ENCODE measurements at regions not wholly inside any gene's neighbourhood (a gene's known extent, or its start where the extent isn't known, plus 50 kb on each side); places are given as distances from the start of the nearest gene placed in this dataset.
A peak's percentile ranks its signal among the peaks of the same experiment; 100 is the strongest.

DNA sequence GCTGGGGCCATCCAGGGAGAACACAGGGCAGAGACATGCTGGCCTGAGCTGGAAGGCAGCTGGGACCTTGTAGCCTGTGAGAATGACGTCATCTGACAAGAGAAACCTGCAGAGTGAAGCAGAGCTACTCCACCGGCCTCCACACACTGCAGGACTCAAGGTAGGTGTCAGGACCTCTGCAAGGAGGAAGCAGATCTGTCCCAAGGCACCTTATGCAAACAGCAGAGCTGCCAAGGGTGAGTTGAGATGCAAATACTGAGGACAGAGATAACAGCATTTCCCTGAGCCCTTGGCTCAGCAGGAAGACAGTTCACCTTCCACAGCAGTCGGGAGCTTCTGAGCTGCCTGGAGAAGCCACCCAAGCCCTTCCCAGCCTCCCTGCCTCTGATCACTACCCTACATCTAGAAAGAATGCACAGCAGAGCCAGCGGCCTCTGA lies 51.9 kb upstream of the IGSF9B start:
- Histone ChIP-seq H3K9me3 (no peaks in the 10 kb centered on the region), H3K4me3 (no peak overlapping the region), H3K27ac (no peak overlapping the region), H3K27me3 (no peaks in the 10 kb centered on the region), H3K36me3 (no peaks in the 10 kb centered on the region), H3K4me1 (peaks cover 0 to 10% (median 1%) of the 10 kb centered on the region in 4 donors)
- TF ChIP-seq, protein P1, sequence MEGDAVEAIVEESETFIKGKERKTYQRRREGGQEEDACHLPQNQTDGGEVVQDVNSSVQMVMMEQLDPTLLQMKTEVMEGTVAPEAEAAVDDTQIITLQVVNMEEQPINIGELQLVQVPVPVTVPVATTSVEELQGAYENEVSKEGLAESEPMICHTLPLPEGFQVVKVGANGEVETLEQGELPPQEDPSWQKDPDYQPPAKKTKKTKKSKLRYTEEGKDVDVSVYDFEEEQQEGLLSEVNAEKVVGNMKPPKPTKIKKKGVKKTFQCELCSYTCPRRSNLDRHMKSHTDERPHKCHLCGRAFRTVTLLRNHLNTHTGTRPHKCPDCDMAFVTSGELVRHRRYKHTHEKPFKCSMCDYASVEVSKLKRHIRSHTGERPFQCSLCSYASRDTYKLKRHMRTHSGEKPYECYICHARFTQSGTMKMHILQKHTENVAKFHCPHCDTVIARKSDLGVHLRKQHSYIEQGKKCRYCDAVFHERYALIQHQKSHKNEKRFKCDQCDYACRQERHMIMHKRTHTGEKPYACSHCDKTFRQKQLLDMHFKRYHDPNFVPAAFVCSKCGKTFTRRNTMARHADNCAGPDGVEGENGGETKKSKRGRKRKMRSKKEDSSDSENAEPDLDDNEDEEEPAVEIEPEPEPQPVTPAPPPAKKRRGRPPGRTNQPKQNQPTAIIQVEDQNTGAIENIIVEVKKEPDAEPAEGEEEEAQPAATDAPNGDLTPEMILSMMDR (IDR thresholded peaks at IDR 0.05) = no peak
- TF ChIP-seq POLR2AphosphoS5 (IDR thresholded peaks at IDR 0.05) (no peak), POLR2A (IDR thresholded peaks at IDR 0.05) (no peak), EP300 (IDR thresholded peaks at IDR 0.05; ENCODE audit: low read depth) (no peak)
- WGBS, 2 donors (ENCODE audit: low coverage in 1 of 2) = 41% methylated on average over 4 of the region's 4 CpGs; no CpG with 5 or more reads in 1 of the 2 donors
- in situ Hi-C loops (cut with MboI; ENCODE audit: low pct_ligation_motif_present in 1 of 4, low pct_unique_long_range_greater_than_20kb in 1 of 4, low sequenced_read_pairs in 3 of 4) (no loop called here), intact Hi-C loops (cut with DNase I; ENCODE audit: low total_unique reads) (loop anchor here (5.0 kb wide), 1 partner anchor 419 kb away; no protein-coding TSS in a partner anchor)
- no peak for DNase-seq

- DNase-seq = no peak
- H3K36me3 ChIP-seq = no peaks in the 10 kb centered on the region
- no peaks in the 10 kb centered on the region for H3K9me3 ChIP-seq
- no peaks in the 10 kb centered on the region for H3K27me3 ChIP-seq
- no peak overlapping the region for H3K4me3 ChIP-seq
- H3K4me1 ChIP-seq = no peaks in the 10 kb centered on the region
- in situ Hi-C loops (cut with MboI; ENCODE audit: low pct_ligation_motif_present in 1 of 4, low pct_unique_long_range_greater_than_20kb in 1 of 4, low sequenced_read_pairs in 3 of 4) = no loop called here
- TF ChIP-seq, protein P1 (IDR thresholded peaks at IDR 0.05) = no peak
- no peak for TF ChIP-seq POLR2A (IDR thresholded peaks at IDR 0.05)
- TF ChIP-seq EP300 (IDR thresholded peaks at IDR 0.05; ENCODE audit: low read depth) = no peak
- TF ChIP-seq POLR2AphosphoS5 (IDR thresholded peaks at IDR 0.05) = no peak
- intact Hi-C loops (cut with DNase I; ENCODE audit: low total_unique reads) = no loop called here
- 95 to 100% methylated on average over 3 to 4 of the region's 4 CpGs for WGBS, 2 donors (ENCODE audit: low coverage in 1 of 2)
- H3K27ac ChIP-seq = no peak overlapping the region
These were observed 55.4 kb upstream of the JAM3 start for GRCh38 chr11:134013518-134013917.

- Histone ChIP-seq H3K27me3 (no peaks in the 10 kb centered on the region), H3K4me1 (no peaks in the 10 kb centered on the region), H3K36me3 (no peaks in the 10 kb centered on the region), H3K4me3 (no peak overlapping the region), H3K27ac (no peak overlapping the region), H3K9me3 (no peaks in the 10 kb centered on the region)
- intact Hi-C loops (cut with DNase I; ENCODE audit: low total_unique reads) = no loop called here
- WGBS, 2 donors (ENCODE audit: low coverage in 1 of 2) = 40 to 64% methylated on average over 2 to 5 of the region's 5 CpGs
- in situ Hi-C loops (cut with MboI; ENCODE audit: low pct_ligation_motif_present in 1 of 4, low pct_unique_long_range_greater_than_20kb in 1 of 4, low sequenced_read_pairs in 3 of 4) = no loop called here
- TF ChIP-seq POLR2A (IDR thresholded peaks at IDR 0.05) (no peak), POLR2AphosphoS5 (IDR thresholded peaks at IDR 0.05) (no peak), EP300 (IDR thresholded peaks at IDR 0.05; ENCODE audit: low read depth) (no peak)
- TF ChIP-seq, protein P1 (IDR thresholded peaks at IDR 0.05) = peak in 3 of 5 experiments; percentile 18 to 19 (median 19)
- no peak for DNase-seq
These were observed 54.4 kb upstream of the JAM3 start for GRCh38 chr11:134014511-134014910.

DNA sequence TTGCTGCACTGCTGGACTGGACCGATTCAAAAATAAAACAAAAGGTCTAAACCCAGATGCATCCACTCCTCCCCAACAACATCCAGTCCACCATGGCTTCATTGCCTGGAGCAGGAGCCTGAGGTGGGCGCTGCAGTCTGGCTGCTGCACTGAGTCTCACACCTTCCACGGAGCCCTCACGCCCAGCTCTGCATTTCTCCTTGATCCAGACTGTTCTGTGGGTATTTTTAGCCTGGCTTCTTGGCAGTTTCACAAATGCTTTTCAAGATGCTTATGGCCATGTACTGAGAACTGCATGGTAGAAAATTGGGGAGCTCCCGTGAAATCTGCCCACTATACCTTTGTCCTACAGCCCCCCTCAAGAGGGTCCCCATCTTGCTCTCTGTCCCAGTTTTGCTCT lies 53.3 kb upstream of the JAM3 start:
- 77 to 80% methylated on average over 1 to 5 of the region's 5 CpGs for WGBS, 2 donors (ENCODE audit: low coverage in 1 of 2)
- H3K4me3 ChIP-seq = no peak overlapping the region
- no peaks in the 10 kb centered on the region for H3K9me3 ChIP-seq
- in situ Hi-C loops (cut with MboI; ENCODE audit: low pct_ligation_motif_present in 1 of 4, low pct_unique_long_range_greater_than_20kb in 1 of 4, low sequenced_read_pairs in 3 of 4) = no loop called here
- H3K27ac ChIP-seq = no peak overlapping the region
- H3K4me1 ChIP-seq = no peaks in the 10 kb centered on the region
- intact Hi-C loops (cut with DNase I; ENCODE audit: low total_unique reads) = no loop called here
- no peaks in the 10 kb centered on the region for H3K36me3 ChIP-seq
- TF ChIP-seq EP300 (IDR thresholded peaks at IDR 0.05; ENCODE audit: low read depth) (no peak), POLR2A (IDR thresholded peaks at IDR 0.05) (no peak), POLR2AphosphoS5 (IDR thresholded peaks at IDR 0.05) (no peak)
- TF ChIP-seq, protein P1 (IDR thresholded peaks at IDR 0.05) = no peak
- DNase-seq = no peak
- no peaks in the 10 kb centered on the region for H3K27me3 ChIP-seq

All from transverse colon (tissue), 4 donors.